ENCODE measurements at regions not wholly inside any gene's neighbourhood (a gene's known extent, or its start where the extent isn't known, plus 50 kb on each side); places are given as distances from the start of the nearest gene placed in this dataset.

- DNase-seq: no peak
Measured at GRCh38 chr1:219521325-219521724, 91.6 kb downstream of the ZC3H11B start.

GRCh38 chr1:219520241-219520640, 92.7 kb downstream of the ZC3H11B start:
- DNase-seq: no peak

DNA sequence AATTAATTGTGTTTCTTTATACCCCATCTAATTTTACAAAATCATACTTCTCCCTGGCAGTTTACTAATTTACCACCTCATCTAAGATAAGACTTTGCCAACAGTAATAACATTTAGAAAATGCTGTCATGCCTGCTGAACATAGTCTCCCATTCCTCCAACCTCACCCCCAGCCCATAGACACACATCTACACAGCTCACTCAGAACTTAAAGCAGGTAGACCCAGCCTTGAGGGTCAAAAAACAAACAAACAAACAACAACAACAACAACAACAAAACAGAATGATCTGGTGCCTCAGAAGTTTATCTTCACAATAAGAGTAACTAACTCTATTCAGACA, 94.0 kb downstream of the ZC3H11B start:
- no peak for DNase-seq

- no peak for DNase-seq
Measured at GRCh38 chr1:219518168-219518906, 94.6 kb downstream of the ZC3H11B start.

GRCh38 chr1:219517031-219517430, 95.9 kb downstream of the ZC3H11B start:
- DNase-seq: no peak

DNA sequence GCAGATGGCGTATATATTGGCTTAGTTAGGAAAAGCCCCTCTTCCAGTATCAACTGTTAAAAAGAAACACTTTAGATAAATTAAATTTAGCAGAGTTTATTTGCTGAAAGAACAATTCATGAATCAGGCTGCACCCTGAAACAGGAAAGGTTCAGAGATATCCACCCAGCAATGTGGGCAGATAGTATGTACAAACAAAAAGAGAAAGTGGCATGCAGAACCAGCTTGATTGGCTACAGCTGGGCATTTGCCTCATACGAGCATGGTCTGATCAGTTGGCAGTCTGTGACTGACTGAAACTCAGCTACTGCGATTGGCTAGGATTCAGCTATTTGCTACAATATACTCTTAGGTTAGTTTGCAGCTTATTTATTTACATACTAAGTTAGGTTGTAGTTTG, 98.2 kb downstream of the ZC3H11B start:
- DNase-seq: no peak

DNA sequence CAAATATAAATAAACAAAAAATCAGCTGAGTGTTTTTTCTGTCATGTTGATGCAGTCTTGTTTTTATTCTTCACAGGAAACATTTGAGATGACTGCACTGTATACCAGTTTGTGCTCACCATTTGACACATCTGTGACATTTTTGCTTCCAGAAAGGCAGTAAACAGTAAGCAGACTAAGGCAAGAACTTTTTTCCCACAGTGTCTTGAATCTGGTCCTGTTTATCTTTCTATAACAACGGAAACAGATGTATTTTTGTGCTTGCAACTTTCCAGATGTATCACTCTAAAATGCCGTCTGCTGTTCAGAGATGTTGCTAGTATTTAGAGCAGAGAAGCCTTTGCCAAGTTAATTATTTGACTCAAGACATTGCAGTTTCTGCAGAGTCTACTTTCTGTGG, 105.5 kb downstream of the ZC3H11B start:
- DNase-seq: no peak

DNA sequence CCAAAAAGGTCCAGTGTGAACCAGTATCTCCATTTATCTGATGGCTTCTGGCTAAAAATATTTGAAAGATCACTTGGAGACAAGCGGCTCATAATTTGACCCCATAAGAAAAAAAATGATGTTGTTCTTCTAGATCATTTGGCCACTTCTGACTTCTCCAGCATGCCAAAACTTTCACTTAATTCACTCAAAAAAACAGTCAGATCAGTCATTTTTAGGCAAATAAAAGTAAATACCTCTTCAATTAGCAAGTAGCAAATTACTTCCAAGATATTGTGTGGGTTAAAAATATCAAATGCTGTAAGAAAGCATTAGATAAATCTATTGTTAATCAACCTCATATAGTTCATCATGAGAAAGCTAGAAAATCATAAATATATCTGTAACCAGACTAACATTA, 106.0 kb downstream of the ZC3H11B start:
- no peak for DNase-seq

- DNase-seq: no peak
Measured at GRCh38 chr1:219506473-219506899, 106.4 kb downstream of the ZC3H11B start.

- DNase-seq: no peak
Measured at GRCh38 chr1:219505886-219506285, 107.0 kb downstream of the ZC3H11B start.

GRCh38 chr1:219503604-219504003, 109.3 kb downstream of the ZC3H11B start:
- DNase-seq: no peak

GRCh38 chr1:219500327-219500897, 112.5 kb downstream of the ZC3H11B start:
- DNase-seq: no peak

DNA sequence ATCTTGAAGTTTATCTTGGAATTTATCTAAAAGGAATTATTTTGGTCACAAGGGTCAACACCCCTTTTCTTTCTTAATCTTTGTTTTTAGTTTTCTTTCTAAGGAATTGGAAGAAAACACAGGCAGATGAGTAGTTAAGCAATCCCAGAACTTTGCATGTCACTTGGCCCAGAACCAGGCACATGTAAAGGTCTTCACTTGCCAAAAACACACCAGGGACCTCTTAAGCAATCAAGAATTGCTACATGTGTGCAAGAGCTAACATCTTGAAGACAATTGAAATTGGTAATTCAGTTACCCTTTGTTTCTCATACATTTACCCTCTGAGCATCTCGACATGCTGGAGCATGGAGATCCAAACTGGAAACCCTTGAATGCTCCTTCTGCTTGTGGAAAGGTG, 114.2 kb downstream of the ZC3H11B start:
- no peak for DNase-seq

DNA sequence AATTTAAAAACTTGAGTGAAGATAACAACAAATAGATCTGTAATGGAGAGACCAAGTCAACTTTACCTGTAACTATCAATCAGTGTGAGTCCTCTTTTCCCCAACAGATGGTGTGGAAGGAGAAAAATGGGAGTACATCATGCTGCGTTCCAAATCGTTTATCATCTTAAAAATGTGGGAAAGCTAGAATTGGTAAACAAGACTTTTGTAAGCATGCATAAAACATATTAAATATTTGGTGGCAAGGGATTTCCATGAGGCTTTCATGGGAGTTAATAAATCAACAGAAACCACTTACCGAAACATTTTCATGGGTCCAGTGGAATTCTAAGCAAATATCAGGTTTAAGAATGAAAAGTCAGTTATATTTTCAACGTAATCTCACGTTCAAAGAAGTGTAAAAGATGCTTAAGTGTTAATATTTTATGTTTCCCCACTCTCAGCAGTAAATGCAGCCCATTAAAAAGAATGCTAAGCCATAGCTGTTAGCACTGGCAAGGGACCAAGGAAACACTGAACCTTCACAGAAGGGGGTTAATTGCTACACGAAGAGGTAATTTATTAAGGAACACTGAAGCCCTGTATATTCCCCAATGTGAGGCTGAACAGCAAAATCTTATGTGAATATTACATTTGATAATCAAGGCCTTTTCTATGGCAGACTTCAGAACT, 117.0 kb downstream of the ZC3H11B start:
- no peak for DNase-seq

DNA sequence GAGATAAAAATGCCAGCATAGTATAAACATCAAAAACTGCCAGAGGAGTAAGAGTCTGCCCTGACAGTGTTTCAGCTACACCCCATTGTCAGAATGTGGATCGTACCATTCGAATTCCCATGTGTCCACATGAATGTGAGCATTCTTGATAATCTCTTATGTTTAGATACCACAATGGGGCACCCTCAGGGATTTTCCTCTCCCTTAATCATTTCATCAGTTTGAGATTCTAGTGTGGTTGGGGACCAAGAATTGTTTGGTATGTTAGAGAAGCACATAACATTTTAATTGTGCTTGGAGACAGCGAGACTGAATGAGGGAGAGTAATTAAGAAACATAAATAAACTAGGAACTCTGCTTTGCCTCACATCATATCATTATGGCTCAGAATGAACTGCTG, 120.2 kb downstream of the ZC3H11B start:
- no peak for DNase-seq

DNA sequence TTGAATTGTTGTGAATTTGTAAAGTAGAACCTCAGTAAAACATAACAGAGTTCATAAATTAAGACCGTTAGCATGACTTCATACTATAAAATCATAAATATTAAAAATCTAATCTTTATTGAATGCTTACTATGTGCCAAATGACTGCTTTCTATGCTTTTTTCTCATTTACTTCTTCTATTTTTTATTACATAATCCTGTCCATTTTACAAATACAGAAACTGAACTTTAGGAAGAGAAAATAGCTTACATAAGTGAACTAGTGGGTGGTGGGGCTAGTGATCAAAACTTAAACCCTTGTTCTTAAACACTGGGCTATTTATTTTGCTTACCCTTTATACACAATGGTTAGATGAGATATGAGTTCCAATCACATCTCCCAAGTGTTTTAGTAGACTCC, 122.3 kb downstream of the ZC3H11B start:
- DNase-seq: no peak

- no peak for DNase-seq
Measured at GRCh38 chr1:219489636-219490035, 123.3 kb downstream of the ZC3H11B start.

DNA sequence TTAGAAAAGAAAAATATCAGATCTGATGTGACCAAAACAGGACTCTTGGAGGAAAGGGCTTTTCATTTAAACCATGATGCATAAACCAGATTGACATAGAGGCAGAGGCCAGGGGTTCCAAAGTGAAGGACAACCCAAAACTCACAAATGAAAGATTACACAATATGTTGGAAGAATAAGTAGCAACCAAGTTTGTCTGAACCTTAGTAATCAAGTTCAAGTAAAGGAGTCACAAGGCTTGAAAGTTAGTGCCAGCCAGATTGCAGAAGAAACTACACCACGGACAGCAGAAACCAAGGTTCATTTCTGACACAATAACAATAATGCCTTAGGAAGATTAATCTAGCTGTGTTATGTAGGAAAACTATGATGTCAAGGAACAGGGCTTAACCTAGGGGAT, 124.6 kb downstream of the ZC3H11B start:
- no peak for DNase-seq

DNA sequence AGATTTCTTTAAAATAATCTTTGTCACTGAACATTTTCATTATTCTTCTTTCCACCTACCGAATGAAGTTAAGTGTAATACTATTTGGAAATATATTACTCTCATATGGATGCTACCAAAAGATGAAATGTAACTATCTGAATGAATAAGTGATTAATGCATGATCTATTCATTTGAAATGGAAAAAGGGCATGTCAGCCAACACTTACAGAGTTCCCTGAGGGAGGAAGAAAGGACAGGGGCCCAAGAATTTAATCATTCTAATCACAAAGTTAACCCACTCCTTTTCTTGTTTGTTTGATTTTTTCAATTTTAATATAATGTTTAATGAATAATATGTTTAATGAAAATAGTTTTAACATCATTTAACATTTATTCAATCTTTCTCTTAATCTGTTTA, 129.4 kb downstream of the ZC3H11B start:
- no peak for DNase-seq

DNA sequence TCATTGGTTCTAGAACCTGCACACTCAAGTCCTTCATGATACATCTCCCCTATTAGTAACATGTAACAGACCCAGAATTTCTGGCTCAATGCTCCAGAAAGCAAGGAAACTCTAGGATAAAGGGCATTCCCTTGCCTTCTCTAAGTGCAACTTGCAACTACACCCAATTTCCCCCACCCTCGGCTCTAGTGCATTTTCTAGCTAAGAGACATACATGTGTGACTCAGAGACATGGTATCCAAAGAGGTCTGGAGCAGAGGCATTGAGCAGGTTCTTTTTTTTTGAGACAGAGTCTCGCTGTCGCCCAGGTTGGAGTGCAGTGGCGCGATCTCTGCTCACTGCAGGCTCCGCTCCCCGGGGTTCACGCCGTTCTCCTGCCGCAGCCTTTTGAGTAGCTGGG, 132.9 kb downstream of the ZC3H11B start:
- DNase-seq: no peak

- DNase-seq: no peak
Measured at GRCh38 chr1:219478811-219479210, 134.1 kb downstream of the ZC3H11B start.

GRCh38 chr1:219477861-219478260, 135.0 kb downstream of the ZC3H11B start:
- no peak for DNase-seq

DNA sequence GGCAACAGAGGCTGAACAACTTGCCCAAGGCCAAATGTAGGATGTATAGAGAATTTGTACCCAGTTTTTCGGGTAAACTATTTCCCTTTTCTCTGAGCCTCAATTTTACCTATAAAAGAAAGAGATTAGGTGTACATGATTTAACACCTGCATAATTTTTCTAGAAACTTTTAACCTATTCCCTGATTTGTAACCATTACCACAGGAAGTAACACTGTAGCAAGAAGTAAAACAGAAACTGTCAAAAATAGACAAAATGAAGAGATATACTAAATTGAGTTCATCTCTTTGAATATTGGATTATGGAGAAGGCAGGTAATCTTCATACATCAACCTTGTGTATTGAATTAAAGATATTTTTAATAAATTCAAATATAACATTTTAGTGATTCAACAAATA, 136.2 kb downstream of the ZC3H11B start:
- DNase-seq: no peak

DNA sequence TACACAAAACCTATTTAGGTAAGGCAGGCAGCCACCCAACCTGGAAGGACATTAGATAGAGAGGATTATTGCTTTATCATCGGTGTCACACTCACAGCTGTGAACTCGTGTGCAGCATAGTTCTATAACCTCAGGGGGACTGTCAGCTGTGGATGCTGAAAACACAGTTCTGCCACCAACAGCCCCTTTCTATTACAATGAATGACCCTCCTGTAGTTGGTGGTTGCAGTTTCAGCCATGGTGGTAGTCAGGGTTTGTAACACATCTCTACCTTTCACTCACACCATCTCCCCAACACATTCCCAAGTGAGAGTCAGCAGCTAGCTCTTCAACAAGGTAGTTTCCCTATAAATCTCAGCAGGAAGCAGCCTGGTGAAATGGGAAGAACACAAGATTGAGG, 136.8 kb downstream of the ZC3H11B start:
- DNase-seq: no peak

DNA sequence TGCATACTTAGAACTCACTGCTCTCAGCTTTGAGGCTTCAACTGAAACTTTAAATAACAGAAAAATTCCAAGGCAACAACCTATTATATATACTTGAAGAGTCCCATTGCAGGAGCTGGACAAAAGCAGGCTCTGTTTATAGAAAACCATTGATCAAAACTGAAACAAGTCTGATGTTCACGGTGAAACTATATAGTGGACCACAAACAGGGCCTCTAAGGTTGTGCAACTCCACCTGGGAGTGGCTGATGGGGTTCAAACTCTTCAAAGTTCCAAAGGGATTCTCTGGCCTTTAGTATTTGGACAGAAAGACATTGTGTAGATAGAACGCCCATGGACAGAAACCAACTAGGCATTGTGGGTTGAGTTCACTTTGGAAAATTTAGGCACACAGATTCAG, 140.3 kb downstream of the ZC3H11B start:
- no peak for DNase-seq

Measured in central memory CD4-positive, alpha-beta T cell (primary cell).